Forelimb muscle (tissue), 1 donor: ENCODE measurements at regions not wholly inside any gene's neighbourhood (a gene's known extent, or its start where the extent isn't known, plus 50 kb on each side); places are given as distances from the start of the nearest gene placed in this dataset.
"Not testable (repeated sequence)": the region's sequence is repeated elsewhere in the genome, so short reads cannot be mapped to it uniquely, and the experiment has no call there.

ENCODE experiments used
- DNase-seq: peaks from one replicate; pipeline ENCODE4 v3.0.0-alpha.2; 2013; ENCODE audit warnings: low read depth

GRCh38 chr2:236375973-236376476, 111.8 kb upstream of the ASB18 start:
- no peak for DNase-seq

GRCh38 chr2:236376566-236377244, 112.5 kb upstream of the ASB18 start:
- no peak for DNase-seq

- no peak for DNase-seq
Measured at GRCh38 chr2:236380051-236380612, 115.9 kb upstream of the ASB18 start.

- DNase-seq = not testable (repeated sequence)
Measured at GRCh38 chr2:236381253-236381652, 117.0 kb upstream of the ASB18 start.

GRCh38 chr2:236389284-236390216, 125.3 kb upstream of the ASB18 start:
- DNase-seq = not testable (repeated sequence)

- no peak for DNase-seq
Measured at GRCh38 chr2:236393101-236393500, 128.9 kb upstream of the ASB18 start.

GRCh38 chr2:236393581-236393980, 129.4 kb upstream of the ASB18 start:
- no peak for DNase-seq

- no peak for DNase-seq
Measured at GRCh38 chr2:236394571-236394970, 130.4 kb upstream of the ASB18 start.

GRCh38 chr2:236395067-236395466, 130.9 kb upstream of the ASB18 start:
- no peak for DNase-seq

- DNase-seq = no peak
Measured at GRCh38 chr2:236396818-236397350, 132.7 kb upstream of the ASB18 start.

- no peak for DNase-seq
Measured at GRCh38 chr2:236397681-236398080, 133.5 kb upstream of the ASB18 start.

- no peak for DNase-seq
Measured at GRCh38 chr2:236399409-236399808, 135.2 kb upstream of the ASB18 start.

GRCh38 chr2:236400046-236400574, 135.9 kb upstream of the ASB18 start:
- DNase-seq = no peak

GRCh38 chr2:236400594-236401360, 136.6 kb upstream of the ASB18 start:
- no peak for DNase-seq

- no peak for DNase-seq
Measured at GRCh38 chr2:236402033-236402790, 138.0 kb upstream of the ASB18 start.

- no peak for DNase-seq
Measured at GRCh38 chr2:236403125-236403524, 138.9 kb upstream of the ASB18 start.

GRCh38 chr2:236403811-236404210, 139.6 kb upstream of the ASB18 start:
- DNase-seq = no peak

- DNase-seq = no peak
Measured at GRCh38 chr2:236404346-236404745, 140.1 kb upstream of the ASB18 start.

- DNase-seq = no peak
Measured at GRCh38 chr2:236405357-236405756, 141.2 kb upstream of the ASB18 start.

- DNase-seq = no peak
Measured at GRCh38 chr2:236408090-236408489, 143.9 kb upstream of the ASB18 start.
